ENCODE measurements at regions not wholly inside any gene's neighbourhood (a gene's known extent, or its start where the extent isn't known, plus 50 kb on each side); places are given as distances from the start of the nearest gene placed in this dataset.
"Not testable (repeated sequence)": the region's sequence is repeated elsewhere in the genome, so short reads cannot be mapped to it uniquely, and the experiment has no call there.

- H3K9me3 ChIP-seq (ENCODE audit: low read length); H3K27ac ChIP-seq (ENCODE audit: low read depth, low read length); H3K4me3 ChIP-seq (ENCODE audit: low read depth in 1 of 2, low read length in 2 of 2); H3K9ac ChIP-seq (ENCODE audit: low read length); H3K27me3 ChIP-seq (ENCODE audit: control insufficient read depth in 1 of 2, insufficient read depth in 2 of 2, low read length in 2 of 2); H3K4me1 ChIP-seq (ENCODE audit: insufficient read depth, low read length); H3K36me3 ChIP-seq (ENCODE audit: insufficient read depth, low read length): not testable (repeated sequence)
Observed at GRCh38 chr9:62896692-62897091, 1706.9 kb downstream of the SPATA31A7 start.

- H3K9me3 ChIP-seq (ENCODE audit: low read length); H3K36me3 ChIP-seq (ENCODE audit: insufficient read depth, low read length); H3K4me1 ChIP-seq (ENCODE audit: insufficient read depth, low read length); H3K4me3 ChIP-seq (ENCODE audit: low read depth in 1 of 2, low read length in 2 of 2); H3K27ac ChIP-seq (ENCODE audit: low read depth, low read length); H3K27me3 ChIP-seq (ENCODE audit: control insufficient read depth in 1 of 2, insufficient read depth in 2 of 2, low read length in 2 of 2); H3K9ac ChIP-seq (ENCODE audit: low read length): not testable (repeated sequence)
Observed at GRCh38 chr9:62897411-62898225, 1707.8 kb downstream of the SPATA31A7 start.

GRCh38 chr9:62899666-62900065, 1709.8 kb downstream of the SPATA31A7 start:
- not testable (repeated sequence) for H3K27ac ChIP-seq (ENCODE audit: low read depth, low read length); H3K27me3 ChIP-seq (ENCODE audit: control insufficient read depth in 1 of 2, insufficient read depth in 2 of 2, low read length in 2 of 2); H3K9me3 ChIP-seq (ENCODE audit: low read length); H3K4me3 ChIP-seq (ENCODE audit: low read depth in 1 of 2, low read length in 2 of 2); H3K36me3 ChIP-seq (ENCODE audit: insufficient read depth, low read length); H3K4me1 ChIP-seq (ENCODE audit: insufficient read depth, low read length); H3K9ac ChIP-seq (ENCODE audit: low read length)

- not testable (repeated sequence) for H3K27ac ChIP-seq (ENCODE audit: low read depth, low read length); H3K4me1 ChIP-seq (ENCODE audit: insufficient read depth, low read length); H3K9ac ChIP-seq (ENCODE audit: low read length); H3K4me3 ChIP-seq (ENCODE audit: low read depth in 1 of 2, low read length in 2 of 2); H3K27me3 ChIP-seq (ENCODE audit: control insufficient read depth in 1 of 2, insufficient read depth in 2 of 2, low read length in 2 of 2); H3K9me3 ChIP-seq (ENCODE audit: low read length); H3K36me3 ChIP-seq (ENCODE audit: insufficient read depth, low read length)
Observed at GRCh38 chr9:62904061-62904460, 1714.2 kb downstream of the SPATA31A7 start.

- not testable (repeated sequence) for H3K9ac ChIP-seq (ENCODE audit: low read length)
Observed at GRCh38 chr9:62905722-62906121, 1715.9 kb downstream of the SPATA31A7 start.

GRCh38 chr9:62907866-62908265, 1718.0 kb downstream of the SPATA31A7 start:
- H3K27ac ChIP-seq (ENCODE audit: low read depth, low read length); H3K4me3 ChIP-seq (ENCODE audit: low read depth in 1 of 2, low read length in 2 of 2); H3K4me1 ChIP-seq (ENCODE audit: insufficient read depth, low read length); H3K9ac ChIP-seq (ENCODE audit: low read length); H3K9me3 ChIP-seq (ENCODE audit: low read length); H3K27me3 ChIP-seq (ENCODE audit: control insufficient read depth in 1 of 2, insufficient read depth in 2 of 2, low read length in 2 of 2); H3K36me3 ChIP-seq (ENCODE audit: insufficient read depth, low read length): not testable (repeated sequence)

More at GRCh38 chr9:62905722-62906121, 1715.9 kb downstream of the SPATA31A7 start:
- H3K27me3 ChIP-seq (ENCODE audit: control insufficient read depth in 1 of 2, insufficient read depth in 2 of 2, low read length in 2 of 2); H3K27ac ChIP-seq (ENCODE audit: low read depth, low read length); H3K4me1 ChIP-seq (ENCODE audit: insufficient read depth, low read length); H3K4me3 ChIP-seq (ENCODE audit: low read depth in 1 of 2, low read length in 2 of 2); H3K9me3 ChIP-seq (ENCODE audit: low read length); H3K36me3 ChIP-seq (ENCODE audit: insufficient read depth, low read length): not testable (repeated sequence)

GRCh38 chr9:62908271-62908670, 1718.4 kb downstream of the SPATA31A7 start:
- H3K9me3 ChIP-seq (ENCODE audit: low read length); H3K27ac ChIP-seq (ENCODE audit: low read depth, low read length); H3K9ac ChIP-seq (ENCODE audit: low read length); H3K36me3 ChIP-seq (ENCODE audit: insufficient read depth, low read length); H3K27me3 ChIP-seq (ENCODE audit: control insufficient read depth in 1 of 2, insufficient read depth in 2 of 2, low read length in 2 of 2); H3K4me1 ChIP-seq (ENCODE audit: insufficient read depth, low read length); H3K4me3 ChIP-seq (ENCODE audit: low read depth in 1 of 2, low read length in 2 of 2): not testable (repeated sequence)

- not testable (repeated sequence) for H3K9ac ChIP-seq (ENCODE audit: low read length); H3K27me3 ChIP-seq (ENCODE audit: control insufficient read depth in 1 of 2, insufficient read depth in 2 of 2, low read length in 2 of 2); H3K36me3 ChIP-seq (ENCODE audit: insufficient read depth, low read length); H3K4me1 ChIP-seq (ENCODE audit: insufficient read depth, low read length); H3K9me3 ChIP-seq (ENCODE audit: low read length); H3K27ac ChIP-seq (ENCODE audit: low read depth, low read length); H3K4me3 ChIP-seq (ENCODE audit: low read depth in 1 of 2, low read length in 2 of 2)
Observed at GRCh38 chr9:62909447-62909846, 1719.6 kb downstream of the SPATA31A7 start.

- H3K36me3 ChIP-seq (ENCODE audit: insufficient read depth, low read length); H3K27ac ChIP-seq (ENCODE audit: low read depth, low read length); H3K4me1 ChIP-seq (ENCODE audit: insufficient read depth, low read length); H3K4me3 ChIP-seq (ENCODE audit: low read depth in 1 of 2, low read length in 2 of 2); H3K27me3 ChIP-seq (ENCODE audit: control insufficient read depth in 1 of 2, insufficient read depth in 2 of 2, low read length in 2 of 2); H3K9me3 ChIP-seq (ENCODE audit: low read length); H3K9ac ChIP-seq (ENCODE audit: low read length): not testable (repeated sequence)
Observed at GRCh38 chr9:62912278-62912677, 1722.4 kb downstream of the SPATA31A7 start.

- not testable (repeated sequence) for H3K27me3 ChIP-seq (ENCODE audit: control insufficient read depth in 1 of 2, insufficient read depth in 2 of 2, low read length in 2 of 2); H3K27ac ChIP-seq (ENCODE audit: low read depth, low read length); H3K36me3 ChIP-seq (ENCODE audit: insufficient read depth, low read length); H3K9ac ChIP-seq (ENCODE audit: low read length); H3K9me3 ChIP-seq (ENCODE audit: low read length); H3K4me3 ChIP-seq (ENCODE audit: low read depth in 1 of 2, low read length in 2 of 2); H3K4me1 ChIP-seq (ENCODE audit: insufficient read depth, low read length)
Observed at GRCh38 chr9:62915168-62915567, 1725.3 kb downstream of the SPATA31A7 start.

GRCh38 chr9:62915661-62916060, 1725.8 kb downstream of the SPATA31A7 start:
- not testable (repeated sequence) for H3K9ac ChIP-seq (ENCODE audit: low read length); H3K4me1 ChIP-seq (ENCODE audit: insufficient read depth, low read length); H3K36me3 ChIP-seq (ENCODE audit: insufficient read depth, low read length); H3K4me3 ChIP-seq (ENCODE audit: low read depth in 1 of 2, low read length in 2 of 2); H3K27me3 ChIP-seq (ENCODE audit: control insufficient read depth in 1 of 2, insufficient read depth in 2 of 2, low read length in 2 of 2); H3K9me3 ChIP-seq (ENCODE audit: low read length); H3K27ac ChIP-seq (ENCODE audit: low read depth, low read length)

- H3K27ac ChIP-seq (ENCODE audit: low read depth, low read length); H3K36me3 ChIP-seq (ENCODE audit: insufficient read depth, low read length); H3K9me3 ChIP-seq (ENCODE audit: low read length); H3K27me3 ChIP-seq (ENCODE audit: control insufficient read depth in 1 of 2, insufficient read depth in 2 of 2, low read length in 2 of 2); H3K4me1 ChIP-seq (ENCODE audit: insufficient read depth, low read length); H3K4me3 ChIP-seq (ENCODE audit: low read depth in 1 of 2, low read length in 2 of 2); H3K9ac ChIP-seq (ENCODE audit: low read length): not testable (repeated sequence)
Observed at GRCh38 chr9:62918648-62919385, 1729.0 kb downstream of the SPATA31A7 start.
